Middle frontal gyrus (tissue), 1 donor: ENCODE measurements at regions not wholly inside any gene's neighbourhood (a gene's known extent, or its start where the extent isn't known, plus 50 kb on each side); places are given as distances from the start of the nearest gene placed in this dataset.
"Not testable (repeated sequence)": the region's sequence is repeated elsewhere in the genome, so short reads cannot be mapped to it uniquely, and the experiment has no call there.

Source experiments
- DNase-seq: peaks from one replicate; pipeline ENCODE4 v3.0.0-alpha.2; 2015; ENCODE audit warnings: low spot score; ENCODE audit errors: extremely low spot score

DNA sequence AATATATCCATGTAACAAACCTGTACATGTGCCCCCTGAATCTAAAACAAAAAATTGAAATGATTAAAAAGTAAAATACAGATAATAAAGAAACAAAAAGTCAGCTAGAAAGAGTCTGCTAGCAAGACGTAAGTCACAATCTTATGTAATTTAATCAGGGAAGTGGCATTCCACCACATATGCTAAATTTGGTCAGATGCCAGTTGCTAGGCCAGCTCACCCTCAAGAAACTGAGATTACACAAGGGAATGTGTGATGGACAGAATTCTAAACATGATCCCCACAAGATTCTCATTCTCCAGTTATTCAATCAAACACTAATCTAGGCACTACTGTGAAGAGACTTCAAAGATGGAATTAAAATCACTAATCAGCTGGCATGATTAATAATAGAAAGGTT is 689.3 kb downstream of the CENPC start:
- DNase-seq: no peak

DNA sequence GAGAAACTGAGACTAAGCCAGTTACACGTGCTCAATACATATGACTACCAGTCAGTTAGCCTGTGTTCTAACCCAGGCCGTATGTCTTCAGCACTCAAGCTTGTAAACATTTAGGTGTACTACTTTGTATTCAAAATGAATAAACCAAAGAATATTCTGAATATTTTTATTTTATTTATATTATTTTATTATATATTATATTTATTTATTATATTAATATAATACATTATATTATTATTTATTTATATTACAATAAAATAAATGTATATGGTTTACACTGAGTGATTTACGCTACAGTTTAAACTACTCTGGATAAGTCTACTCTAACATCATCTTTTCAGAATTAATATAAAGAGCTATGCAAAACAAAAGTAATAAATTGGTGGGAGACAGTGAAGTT is 691.5 kb downstream of the CENPC start:
- DNase-seq: no peak

- no peak for DNase-seq
Measured at GRCh38 chr4:66852843-66853242, 692.5 kb downstream of the CENPC start.

DNA sequence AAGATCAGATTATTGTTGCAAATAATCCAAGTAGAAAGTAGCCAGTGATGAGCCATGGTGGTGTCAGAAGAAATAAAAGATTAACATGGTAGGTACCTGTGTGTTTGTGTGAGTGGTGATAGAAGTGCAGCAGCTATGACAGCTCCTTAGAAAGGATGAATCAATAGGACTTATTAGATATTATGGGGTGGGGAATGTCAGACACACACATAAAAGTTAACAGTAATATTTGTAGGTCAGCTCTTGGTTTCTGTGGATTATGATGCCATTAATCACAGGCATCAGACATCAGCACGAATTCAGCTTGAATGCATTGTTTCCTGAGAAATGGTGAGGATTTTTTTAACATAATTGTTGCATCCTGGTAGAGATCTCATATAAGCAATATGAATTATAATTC is 695.7 kb downstream of the CENPC start:
- no peak for DNase-seq

DNA sequence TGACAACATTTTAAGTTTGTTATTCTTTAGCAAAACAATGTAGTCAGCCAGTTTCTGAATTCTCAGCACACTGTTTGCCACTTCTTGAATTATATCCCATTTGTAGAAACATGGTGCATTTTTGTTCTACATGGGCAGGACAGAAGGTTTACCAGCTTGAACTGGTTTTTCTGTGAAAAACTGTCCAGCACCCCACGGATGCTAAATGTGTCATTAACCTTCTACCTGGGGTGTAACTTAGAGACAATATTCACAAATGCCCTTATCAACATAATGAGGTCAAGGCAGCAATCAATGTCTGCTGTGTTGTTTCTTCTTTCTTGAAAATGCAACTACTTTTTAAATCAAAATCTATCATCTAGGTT is 702.6 kb downstream of the CENPC start:
- no peak for DNase-seq

DNA sequence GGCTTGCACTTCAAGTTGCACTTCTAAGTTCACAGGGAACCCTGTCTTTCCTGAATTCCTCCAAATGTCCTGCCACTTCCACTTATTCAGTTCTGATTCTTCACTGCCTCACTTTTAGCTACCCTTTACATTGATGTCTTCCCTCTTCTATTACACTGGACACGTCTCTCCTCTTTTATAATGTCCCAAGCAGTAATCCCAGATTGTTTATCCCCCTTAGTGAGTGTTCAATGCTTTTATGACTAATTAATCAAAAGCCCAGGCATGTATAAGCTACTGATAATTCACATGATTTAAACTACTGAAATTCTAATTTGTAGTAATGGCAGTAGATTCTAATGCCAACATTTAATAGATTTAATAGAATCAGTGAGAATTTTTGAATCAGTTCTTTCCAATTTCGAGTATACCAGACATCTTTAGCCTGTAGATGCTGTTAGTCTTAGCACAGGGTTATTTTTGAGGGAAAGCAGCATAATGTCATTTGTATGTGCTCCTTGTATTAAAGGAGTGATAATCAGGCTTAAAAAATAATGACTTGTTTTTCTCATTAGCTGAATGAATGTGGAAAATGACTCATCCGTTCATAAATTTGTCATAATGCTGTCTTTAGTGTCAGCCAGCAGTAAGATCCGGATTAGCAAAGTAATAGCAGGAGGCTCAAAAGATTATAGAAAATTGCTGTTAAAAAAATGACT is 703.1 kb downstream of the CENPC start:
- DNase-seq: no peak

- no peak for DNase-seq
Measured at GRCh38 chr4:66840178-66840577, 705.1 kb downstream of the CENPC start.

DNA sequence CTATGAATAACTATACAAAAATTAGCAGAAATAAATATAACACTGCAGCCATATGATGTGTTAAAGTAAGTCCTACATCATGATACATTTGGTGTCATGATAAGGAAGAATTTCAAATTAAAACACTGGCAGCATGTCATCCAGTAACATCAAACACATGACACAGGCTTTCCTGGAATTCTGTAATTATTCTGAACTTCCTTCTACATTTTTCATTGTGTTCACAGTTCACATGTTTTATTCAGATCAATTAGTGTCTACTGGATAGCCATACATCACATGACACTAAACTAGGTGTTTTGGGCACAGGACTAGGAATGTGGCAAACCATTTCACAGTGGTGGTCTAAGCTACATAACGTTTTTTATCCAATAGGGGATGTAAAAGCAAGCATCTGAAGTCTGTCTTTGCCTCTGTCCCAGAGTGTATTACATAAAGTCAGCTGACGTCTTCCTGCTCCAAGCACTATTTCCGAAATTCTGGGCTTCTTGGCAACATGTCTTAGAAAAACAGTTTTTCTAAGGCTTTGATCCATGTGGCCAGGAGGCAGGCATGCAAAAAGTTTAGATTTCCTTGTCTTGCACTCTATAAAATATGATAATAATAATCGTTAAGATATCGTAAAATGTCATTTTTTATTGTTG is 707.9 kb downstream of the CENPC start:
- DNase-seq: no peak

DNA sequence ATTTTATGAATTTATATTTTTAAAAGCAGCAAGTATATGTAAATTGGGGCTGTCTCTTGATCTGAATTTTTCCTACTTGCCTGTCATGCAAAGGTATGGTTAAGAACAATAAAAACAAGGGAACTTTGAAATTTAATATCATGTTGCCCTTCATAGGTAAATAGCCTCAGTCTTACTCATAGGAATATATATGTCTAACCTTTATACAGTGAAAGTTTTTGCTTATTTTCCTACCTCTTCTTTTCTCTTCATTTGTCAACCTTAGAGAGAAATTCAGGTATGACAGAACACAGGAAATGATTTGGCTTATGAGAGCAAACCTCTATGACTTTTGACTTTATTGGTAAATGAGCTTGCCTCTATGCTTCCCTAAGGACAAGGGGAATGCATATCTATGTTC is 716.0 kb downstream of the CENPC start:
- no peak for DNase-seq

DNA sequence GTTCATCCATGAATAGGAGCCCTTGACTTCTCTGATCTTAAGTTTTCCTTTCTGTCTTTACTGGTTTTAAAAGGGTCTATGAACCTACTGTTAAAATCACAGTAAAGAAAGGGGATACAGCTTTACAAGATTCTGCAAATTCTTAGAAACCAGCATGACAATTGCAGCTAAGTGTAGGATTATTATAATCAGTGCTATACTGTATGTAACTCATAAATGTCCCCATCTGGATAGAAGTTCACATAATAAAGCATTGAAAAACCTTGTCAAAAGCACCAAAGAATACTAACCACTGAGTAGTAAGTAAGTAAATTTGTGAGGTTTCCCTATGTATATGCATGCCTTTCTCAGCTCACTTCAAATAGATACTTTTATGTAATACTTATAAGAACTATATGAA is 724.6 kb downstream of the CENPC start:
- no peak for DNase-seq

DNA sequence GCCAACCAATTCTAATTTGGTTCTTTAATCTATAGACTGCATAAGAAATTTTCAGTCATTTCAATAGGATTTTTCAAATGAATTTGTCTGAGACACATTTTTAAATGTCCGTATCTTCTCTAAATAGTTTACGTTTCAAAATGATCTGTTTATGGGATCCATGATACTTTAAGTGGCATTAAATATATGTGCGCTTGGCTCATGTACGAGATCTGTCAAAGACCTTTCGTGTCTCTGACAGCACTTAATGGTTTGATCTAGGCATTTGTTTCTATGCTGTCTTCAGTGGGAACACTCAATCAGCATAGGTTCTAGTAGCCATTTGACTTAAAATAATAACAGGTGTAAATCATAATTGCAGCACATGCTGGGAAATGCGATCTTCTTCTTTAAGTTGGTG is 731.0 kb downstream of the CENPC start:
- DNase-seq: no peak

GRCh38 chr4:66805582-66805981 is 739.7 kb downstream of the CENPC start:
- no peak for DNase-seq

GRCh38 chr4:66804979-66805378 is 740.3 kb downstream of the CENPC start:
- DNase-seq: no peak

- no peak for DNase-seq
Measured at GRCh38 chr4:66797608-66798007, 747.7 kb downstream of the CENPC start.

- no peak for DNase-seq
Measured at GRCh38 chr4:66795724-66796123, 749.6 kb downstream of the CENPC start.

GRCh38 chr4:66794390-66795034 is 750.8 kb downstream of the CENPC start:
- DNase-seq: no peak

- no peak for DNase-seq
Measured at GRCh38 chr4:66791686-66792085, 753.6 kb downstream of the CENPC start.

DNA sequence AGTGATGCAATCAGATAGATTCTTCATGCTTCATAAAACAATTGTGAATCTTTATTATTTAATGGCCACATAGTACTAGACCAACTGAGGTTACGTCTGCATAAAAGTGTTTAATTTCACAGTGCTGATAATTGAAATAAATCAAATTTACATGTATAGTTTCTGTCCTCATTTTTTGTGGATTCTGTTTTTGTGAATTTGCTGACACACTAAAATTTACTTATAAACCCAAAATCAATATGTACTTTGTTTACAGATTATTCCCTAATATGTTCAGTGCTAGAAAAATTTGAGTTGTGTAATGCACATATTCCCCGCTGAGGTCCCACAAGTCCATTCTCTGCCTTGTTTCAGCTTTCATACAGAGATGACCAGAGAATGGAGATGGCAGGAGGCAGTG is 759.8 kb downstream of the CENPC start:
- no peak for DNase-seq

DNA sequence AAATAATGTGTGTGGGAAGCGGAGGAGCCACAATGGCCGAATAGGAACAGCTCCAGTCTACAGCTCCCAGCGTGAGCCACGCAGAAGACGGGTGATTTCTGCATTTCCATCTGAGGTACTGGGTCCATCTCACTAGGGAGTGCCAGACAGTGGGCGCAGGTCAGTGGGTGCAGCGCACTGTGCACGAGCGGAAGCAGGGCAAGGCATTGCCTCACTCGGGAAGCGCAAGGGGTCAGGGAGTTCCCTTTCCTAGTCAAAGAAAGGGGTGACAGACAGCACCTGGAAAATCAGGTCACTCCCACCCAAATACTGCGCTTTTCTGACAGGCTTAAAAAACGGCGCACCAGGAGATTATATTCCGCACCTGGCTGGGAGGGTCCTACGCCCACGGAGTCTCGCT is 762.6 kb downstream of the CENPC start:
- DNase-seq: not testable (repeated sequence)

DNA sequence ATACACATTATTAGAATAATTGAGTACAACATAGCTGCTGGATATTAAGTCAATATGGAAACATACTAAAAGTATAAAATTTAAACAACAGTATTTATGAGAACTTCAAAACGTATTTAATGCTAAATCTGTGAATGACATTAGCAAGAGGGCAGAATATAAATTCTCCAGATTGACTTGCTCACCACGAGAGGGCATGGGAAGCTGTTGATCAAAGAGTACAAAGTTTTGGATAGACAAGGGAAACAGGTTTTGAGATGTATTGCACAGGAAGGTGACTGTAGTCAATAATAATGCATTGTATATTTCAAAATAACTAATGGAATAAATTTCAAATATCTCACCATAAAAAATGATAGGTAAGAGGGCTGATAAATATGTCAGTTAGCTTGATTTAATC is 768.2 kb downstream of the CENPC start:
- no peak for DNase-seq

- no peak for DNase-seq
Measured at GRCh38 chr4:66769441-66769840, 775.9 kb downstream of the CENPC start.

- no peak for DNase-seq
Measured at GRCh38 chr4:66767442-66767841, 777.9 kb downstream of the CENPC start.

- DNase-seq: no peak
Measured at GRCh38 chr4:66766557-66766956, 778.7 kb downstream of the CENPC start.
